ENCODE measurements at regions not wholly inside any gene's neighbourhood (a gene's known extent, or its start where the extent isn't known, plus 50 kb on each side); places are given as distances from the start of the nearest gene placed in this dataset.

DNA sequence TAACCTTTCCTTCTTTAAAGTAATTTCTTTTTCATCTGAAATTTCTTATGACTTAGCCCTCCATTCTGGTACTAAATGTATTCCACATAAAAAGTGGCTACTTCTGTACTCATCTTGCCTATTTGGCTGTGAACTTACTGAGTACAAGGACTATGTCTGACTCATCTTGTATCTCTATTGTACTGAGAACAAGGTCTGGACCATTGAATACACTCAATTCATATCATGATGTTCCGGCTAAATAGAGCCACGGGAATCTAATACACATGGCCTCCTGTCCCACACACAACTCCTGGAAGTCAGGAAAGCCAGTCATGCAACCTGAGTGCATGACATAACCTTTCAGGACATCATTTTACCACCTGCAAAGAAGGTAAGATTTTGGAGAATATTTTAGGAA, 203.9 kb downstream of the PLK2 start:
- Mint-ChIP-seq H3K4me3 (ENCODE audit: low read depth, unreplicated experiment) (no peak overlapping the region), H3K36me3 (ENCODE audit: insufficient read depth, unreplicated experiment) (no peaks in the 10 kb centered on the region)
- intact Hi-C loops (cut with micrococcal nuclease; ENCODE audit: unreplicated experiment): loop anchor here (5.0 kb wide), 1 partner anchor 69 kb away; no protein-coding TSS in a partner anchor

GRCh38 chr5:58255386-58255785, 204.5 kb downstream of the PLK2 start:
- Mint-ChIP-seq H3K4me3 (ENCODE audit: low read depth, unreplicated experiment) (no peak overlapping the region), H3K4me1 (ENCODE audit: low read depth, unreplicated experiment) (peaks cover 14% of the 10 kb centered on the region), H3K27me3 (ENCODE audit: unreplicated experiment) (no peaks in the 10 kb centered on the region), H3K27ac (ENCODE audit: unreplicated experiment) (no peak overlapping the region), H3K9me3 (ENCODE audit: low read depth, unreplicated experiment) (peaks cover 2% of the 10 kb centered on the region), H3K36me3 (ENCODE audit: insufficient read depth, unreplicated experiment) (no peaks in the 10 kb centered on the region)
- BruUV-seq (replicated peaks): no TSS peak
- DNase-seq: no peak
- TF ChIP-seq, protein P1, sequence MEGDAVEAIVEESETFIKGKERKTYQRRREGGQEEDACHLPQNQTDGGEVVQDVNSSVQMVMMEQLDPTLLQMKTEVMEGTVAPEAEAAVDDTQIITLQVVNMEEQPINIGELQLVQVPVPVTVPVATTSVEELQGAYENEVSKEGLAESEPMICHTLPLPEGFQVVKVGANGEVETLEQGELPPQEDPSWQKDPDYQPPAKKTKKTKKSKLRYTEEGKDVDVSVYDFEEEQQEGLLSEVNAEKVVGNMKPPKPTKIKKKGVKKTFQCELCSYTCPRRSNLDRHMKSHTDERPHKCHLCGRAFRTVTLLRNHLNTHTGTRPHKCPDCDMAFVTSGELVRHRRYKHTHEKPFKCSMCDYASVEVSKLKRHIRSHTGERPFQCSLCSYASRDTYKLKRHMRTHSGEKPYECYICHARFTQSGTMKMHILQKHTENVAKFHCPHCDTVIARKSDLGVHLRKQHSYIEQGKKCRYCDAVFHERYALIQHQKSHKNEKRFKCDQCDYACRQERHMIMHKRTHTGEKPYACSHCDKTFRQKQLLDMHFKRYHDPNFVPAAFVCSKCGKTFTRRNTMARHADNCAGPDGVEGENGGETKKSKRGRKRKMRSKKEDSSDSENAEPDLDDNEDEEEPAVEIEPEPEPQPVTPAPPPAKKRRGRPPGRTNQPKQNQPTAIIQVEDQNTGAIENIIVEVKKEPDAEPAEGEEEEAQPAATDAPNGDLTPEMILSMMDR (IDR thresholded peaks at IDR 0.05; ENCODE audit: unreplicated experiment): no peak
- intact Hi-C loops (cut with micrococcal nuclease; ENCODE audit: unreplicated experiment): loop anchor here (5.0 kb wide), 1 partner anchor 68 kb away; no protein-coding TSS in a partner anchor
- CTCF ChIA-PET: no interaction called here

More for the DNA sequence above, 203.9 kb downstream of the PLK2 start:
- H3K9me3 Mint-ChIP-seq (ENCODE audit: low read depth, unreplicated experiment): peaks cover under 1% of the 10 kb centered on the region
- BruUV-seq (replicated peaks): no TSS peak
- CTCF ChIA-PET: no interaction called here
- no peak overlapping the region for H3K27ac Mint-ChIP-seq (ENCODE audit: unreplicated experiment)
- H3K27me3 Mint-ChIP-seq (ENCODE audit: unreplicated experiment): no peaks in the 10 kb centered on the region
- peaks cover 15% of the 10 kb centered on the region for H3K4me1 Mint-ChIP-seq (ENCODE audit: low read depth, unreplicated experiment)
- TF ChIP-seq, protein P1 (IDR thresholded peaks at IDR 0.05; ENCODE audit: unreplicated experiment): no peak
- DNase-seq: no peak

- TF ChIP-seq, protein P1 (IDR thresholded peaks at IDR 0.05; ENCODE audit: unreplicated experiment): no peak
- CTCF ChIA-PET: no interaction called here
- Mint-ChIP-seq H3K27ac (ENCODE audit: unreplicated experiment) (no peak overlapping the region), H3K36me3 (ENCODE audit: insufficient read depth, unreplicated experiment) (no peaks in the 10 kb centered on the region), H3K27me3 (ENCODE audit: unreplicated experiment) (no peaks in the 10 kb centered on the region), H3K4me3 (ENCODE audit: low read depth, unreplicated experiment) (no peak overlapping the region), H3K9me3 (ENCODE audit: low read depth, unreplicated experiment) (peaks cover 2% of the 10 kb centered on the region), H3K4me1 (ENCODE audit: low read depth, unreplicated experiment) (peaks cover 23% of the 10 kb centered on the region)
- no peak for DNase-seq
- intact Hi-C loops (cut with micrococcal nuclease; ENCODE audit: unreplicated experiment): no loop called here
- no TSS peak for BruUV-seq (replicated peaks)
Measured at GRCh38 chr5:58248221-58248620, 211.7 kb downstream of the PLK2 start.

DNA sequence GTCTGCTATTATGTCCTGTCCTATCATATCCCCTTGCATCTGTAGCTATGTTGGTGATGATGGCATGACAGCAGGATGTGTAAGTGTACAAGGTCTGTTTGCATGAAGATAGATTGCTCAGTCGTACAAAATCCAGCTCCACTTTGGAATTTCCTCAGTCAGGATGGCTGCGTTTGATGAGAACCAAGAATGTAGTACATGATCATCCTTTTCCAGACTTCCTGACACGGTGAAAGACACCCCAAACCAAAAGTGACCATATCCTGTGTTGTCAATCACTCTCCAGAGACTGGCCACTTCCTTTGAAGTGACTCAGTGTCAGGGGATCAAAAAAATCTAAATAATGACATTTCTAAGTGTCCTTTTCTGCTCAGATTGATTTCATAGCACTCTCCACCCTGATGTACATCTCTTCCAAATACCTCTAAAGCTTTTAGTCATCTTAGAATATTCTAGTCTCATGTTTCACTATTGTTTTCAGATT, 213.4 kb downstream of the PLK2 start:
- TF ChIP-seq, protein P1 (IDR thresholded peaks at IDR 0.05; ENCODE audit: unreplicated experiment): no peak
- intact Hi-C loops (cut with micrococcal nuclease; ENCODE audit: unreplicated experiment): no loop called here
- Mint-ChIP-seq H3K9me3 (ENCODE audit: low read depth, unreplicated experiment) (peaks cover 7% of the 10 kb centered on the region), H3K4me1 (ENCODE audit: low read depth, unreplicated experiment) (peaks cover 30% of the 10 kb centered on the region), H3K27me3 (ENCODE audit: unreplicated experiment) (no peaks in the 10 kb centered on the region), H3K27ac (ENCODE audit: unreplicated experiment) (no peak overlapping the region), H3K36me3 (ENCODE audit: insufficient read depth, unreplicated experiment) (no peaks in the 10 kb centered on the region), H3K4me3 (ENCODE audit: low read depth, unreplicated experiment) (no peak overlapping the region)
- no TSS peak for BruUV-seq (replicated peaks)
- DNase-seq: no peak
- CTCF ChIA-PET: interaction anchor here (0.9 kb wide), 1 partner anchor 40 kb away, joined by 3 read pairs; no protein-coding TSS in a partner anchor
